HK-2 (cell line): ENCODE measurements at regions not wholly inside any gene's neighbourhood (a gene's known extent, or its start where the extent isn't known, plus 50 kb on each side); places are given as distances from the start of the nearest gene placed in this dataset.

Experiments used
- DNase-seq: peaks from one replicate; pipeline ENCODE4 v3.0.0-alpha.2; 2018; ENCODE audit not compliant: unreplicated experiment

DNA sequence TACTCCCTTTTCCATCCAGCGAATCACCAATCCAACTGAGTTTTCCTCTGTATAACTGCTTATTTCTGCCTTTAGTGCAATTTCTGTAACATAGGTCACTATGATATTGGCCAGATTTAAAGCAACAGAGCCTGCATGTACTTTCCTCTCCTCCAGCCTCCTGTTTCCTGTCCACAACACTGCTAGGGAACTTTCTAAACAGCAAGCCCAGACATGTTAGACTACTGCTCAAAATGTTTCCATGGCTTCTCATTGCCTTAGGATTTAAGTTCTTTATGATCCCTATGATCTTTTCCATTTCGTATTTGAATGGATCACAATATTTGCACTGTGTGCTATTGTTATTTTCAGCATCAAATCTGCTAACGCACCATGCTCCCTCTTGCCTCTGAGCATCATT lies 481.7 kb upstream of the SLC10A2 start:
- DNase-seq = no peak

DNA sequence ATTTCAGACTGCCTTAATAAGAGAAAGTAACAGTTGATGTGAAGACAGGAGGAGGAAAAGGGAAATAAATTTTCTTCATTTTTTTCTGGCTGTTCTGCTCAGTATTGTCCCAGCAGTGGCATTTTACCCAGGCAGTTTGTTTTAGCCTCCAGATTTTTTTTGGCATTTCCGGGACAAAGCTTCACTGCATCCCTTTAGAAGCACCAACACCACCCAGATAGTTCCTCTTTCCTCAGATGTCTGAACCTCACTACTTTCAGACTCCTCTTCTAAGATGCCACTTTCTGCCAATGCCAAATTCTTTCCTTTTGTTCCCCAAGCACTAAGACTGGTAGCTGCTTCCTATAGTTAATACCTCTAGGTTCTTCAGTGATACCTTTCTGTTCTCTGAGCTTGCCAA lies 480.1 kb upstream of the SLC10A2 start:
- DNase-seq = no peak

GRCh38 chr13:103542648-103543047 lies 476.4 kb upstream of the SLC10A2 start:
- no peak for DNase-seq

DNA sequence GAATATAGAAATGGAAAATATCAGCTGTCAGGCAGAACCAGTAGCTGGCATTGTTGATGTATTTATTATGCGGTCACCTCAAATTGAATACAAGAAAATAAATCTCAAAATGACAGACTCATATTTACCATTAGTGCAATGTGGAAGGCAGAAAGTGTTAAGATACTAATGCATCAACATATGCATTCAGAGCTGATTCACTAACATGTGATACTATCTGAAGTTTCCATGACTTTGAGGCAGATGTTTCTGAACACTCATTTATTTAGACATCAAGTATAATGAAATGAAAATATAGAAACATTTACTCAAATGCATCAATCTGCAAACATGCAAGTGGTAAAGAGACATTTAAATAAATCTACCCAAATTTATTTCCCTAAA lies 474.2 kb upstream of the SLC10A2 start:
- DNase-seq = no peak

- no peak for DNase-seq
Observed at GRCh38 chr13:103539721-103540381, 473.6 kb upstream of the SLC10A2 start.

- DNase-seq = no peak
Observed at GRCh38 chr13:103539265-103539664, 473.0 kb upstream of the SLC10A2 start.

- DNase-seq = no peak
Observed at GRCh38 chr13:103537616-103538015, 471.4 kb upstream of the SLC10A2 start.

DNA sequence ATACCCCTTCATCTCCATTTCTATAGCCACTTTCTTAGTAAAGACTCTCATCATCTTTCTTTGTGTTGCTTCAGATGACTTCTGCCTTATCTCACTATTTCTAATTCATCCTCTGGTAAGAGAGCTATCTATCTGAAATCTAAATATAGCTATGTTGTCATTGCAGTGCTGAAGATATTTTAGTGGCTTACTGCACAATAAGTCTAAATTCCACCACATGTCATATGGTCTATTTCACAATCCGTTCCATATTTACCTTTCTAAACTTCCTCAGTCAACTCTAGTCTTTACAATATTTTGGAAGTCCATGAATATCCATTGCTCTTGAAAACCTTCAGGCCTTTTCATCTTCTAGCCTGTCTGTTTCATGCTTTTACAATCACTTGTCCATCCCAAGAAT lies 465.1 kb upstream of the SLC10A2 start:
- no peak for DNase-seq

DNA sequence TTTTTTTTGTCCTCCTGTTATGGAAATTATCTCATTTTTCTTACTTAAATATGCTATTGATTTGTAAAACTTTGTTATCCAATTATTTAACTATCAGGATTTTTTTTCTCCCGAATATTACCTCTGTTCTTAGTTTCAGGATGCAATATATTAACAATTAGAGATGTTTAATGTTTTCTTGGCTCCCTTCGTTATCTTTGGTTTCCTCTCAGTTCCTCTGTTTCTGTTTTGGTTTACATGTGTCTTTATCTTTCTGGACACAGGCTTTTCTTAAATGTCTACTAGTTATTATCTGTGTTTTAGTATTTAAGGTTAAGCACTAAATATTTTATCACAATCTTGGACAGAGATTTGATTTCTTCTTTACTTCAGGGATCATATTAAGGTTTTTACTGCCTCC lies 462.2 kb upstream of the SLC10A2 start:
- no peak for DNase-seq

DNA sequence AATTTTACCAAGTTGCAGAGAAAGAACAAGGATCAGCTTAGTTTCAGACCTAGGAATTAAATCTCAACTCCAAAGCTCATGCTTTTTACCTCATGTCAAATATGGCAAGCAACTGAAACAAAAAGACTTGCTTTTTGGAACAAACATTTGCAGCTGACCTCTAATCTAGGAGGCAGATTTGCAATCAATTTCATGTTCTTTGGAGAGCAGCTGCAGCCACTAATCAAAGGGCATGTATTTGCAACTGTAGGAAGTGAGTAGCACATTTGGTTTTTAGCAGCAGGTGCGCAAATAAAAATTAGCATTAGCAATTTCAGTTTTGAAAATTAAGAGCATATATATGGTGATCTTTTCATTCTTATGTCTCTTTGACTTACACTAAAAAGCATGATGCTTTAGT lies 459.3 kb upstream of the SLC10A2 start:
- no peak for DNase-seq

- DNase-seq = no peak
Observed at GRCh38 chr13:103523858-103524257, 457.6 kb upstream of the SLC10A2 start.

DNA sequence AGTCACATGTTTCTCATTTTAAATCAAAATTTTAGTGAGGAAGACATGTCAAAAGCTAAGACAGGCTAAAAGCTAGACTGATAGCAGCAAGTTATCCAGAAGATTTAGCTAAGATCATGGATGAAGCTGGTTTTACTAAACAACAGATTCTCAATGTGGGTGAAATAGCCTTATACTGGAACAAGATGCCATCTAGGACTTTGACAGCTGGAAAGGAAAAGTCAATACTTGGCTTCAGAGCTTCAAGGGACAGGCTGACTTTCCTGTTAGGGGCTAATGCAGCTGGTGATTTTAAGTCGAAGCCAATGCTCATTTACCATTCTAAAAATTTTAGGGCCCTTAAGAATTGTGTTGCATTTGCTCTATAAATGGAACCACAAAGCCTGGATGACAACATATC lies 455.3 kb upstream of the SLC10A2 start:
- DNase-seq = no peak

DNA sequence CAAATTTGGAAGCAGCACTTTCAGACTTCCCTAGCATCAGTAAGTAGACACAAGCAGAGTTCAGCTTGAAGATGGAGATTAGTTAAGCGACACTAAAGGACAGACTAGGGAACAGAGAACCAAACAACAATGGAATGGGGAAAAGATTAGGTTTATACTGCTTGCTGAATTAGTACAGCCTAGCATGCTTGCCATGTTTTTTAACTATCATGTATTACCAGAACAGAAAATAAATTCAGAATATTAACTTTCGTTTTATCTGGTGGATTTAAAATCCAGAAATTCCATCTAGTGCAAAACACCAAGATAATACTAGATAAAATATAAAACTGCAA lies 451.5 kb upstream of the SLC10A2 start:
- no peak for DNase-seq

GRCh38 chr13:103517066-103517767 lies 451.0 kb upstream of the SLC10A2 start:
- DNase-seq = no peak

- no peak for DNase-seq
Observed at GRCh38 chr13:103516015-103516795, 450.0 kb upstream of the SLC10A2 start.

DNA sequence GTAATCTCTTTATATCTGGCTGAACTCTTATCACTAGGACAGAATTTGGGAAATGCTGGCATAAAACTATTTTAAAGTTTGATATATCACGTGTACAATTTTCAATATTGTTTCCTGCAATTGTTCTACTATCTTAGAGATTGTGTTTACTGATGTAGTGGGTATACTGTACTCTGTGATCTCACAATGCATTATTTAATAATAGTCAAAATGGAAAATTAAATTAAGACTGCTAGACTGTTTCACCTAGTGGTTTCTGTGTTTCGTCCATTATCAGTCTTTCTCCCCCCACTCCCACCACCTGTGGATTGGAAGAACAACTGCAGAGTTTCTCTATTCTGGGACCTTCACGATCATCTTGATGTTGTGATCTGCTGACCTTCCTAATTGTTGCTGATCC lies 449.2 kb upstream of the SLC10A2 start:
- DNase-seq = no peak

DNA sequence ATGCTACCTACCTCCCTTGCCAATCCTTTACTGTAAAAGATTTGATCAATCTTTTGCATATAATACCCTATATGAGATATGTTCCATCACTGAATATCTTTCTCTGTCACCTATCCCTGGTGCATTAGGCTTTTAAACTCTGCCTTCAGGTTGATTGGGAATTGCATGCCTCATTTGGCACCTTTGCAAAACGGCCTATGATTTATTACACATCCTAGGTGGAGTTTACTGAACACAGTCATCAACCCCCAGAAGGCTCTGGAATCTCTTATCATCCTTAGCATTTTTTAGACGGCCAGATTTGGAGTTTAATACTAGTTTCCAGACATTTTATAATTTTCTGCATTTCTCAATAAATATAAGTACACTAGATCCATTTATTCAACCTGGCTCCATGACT lies 448.4 kb upstream of the SLC10A2 start:
- no peak for DNase-seq

DNA sequence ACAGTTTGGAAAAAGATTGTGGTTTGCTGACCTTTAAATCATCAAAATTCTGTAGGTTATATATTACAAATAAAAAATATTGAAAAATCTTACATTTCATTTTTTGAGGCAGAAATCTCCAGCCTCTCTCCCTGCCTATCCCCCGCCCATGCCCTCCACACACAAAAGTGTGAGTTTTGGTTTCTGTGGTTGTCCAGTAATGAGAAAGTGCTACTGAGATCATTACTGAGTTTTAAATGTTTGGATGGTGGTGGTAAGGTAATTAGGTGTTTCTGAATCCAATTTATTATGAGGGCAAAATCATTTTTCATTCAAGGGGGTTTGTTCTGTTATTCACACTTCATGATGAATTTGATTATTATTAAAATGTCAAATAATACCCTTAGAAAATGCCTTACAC lies 448.0 kb upstream of the SLC10A2 start:
- DNase-seq = no peak

DNA sequence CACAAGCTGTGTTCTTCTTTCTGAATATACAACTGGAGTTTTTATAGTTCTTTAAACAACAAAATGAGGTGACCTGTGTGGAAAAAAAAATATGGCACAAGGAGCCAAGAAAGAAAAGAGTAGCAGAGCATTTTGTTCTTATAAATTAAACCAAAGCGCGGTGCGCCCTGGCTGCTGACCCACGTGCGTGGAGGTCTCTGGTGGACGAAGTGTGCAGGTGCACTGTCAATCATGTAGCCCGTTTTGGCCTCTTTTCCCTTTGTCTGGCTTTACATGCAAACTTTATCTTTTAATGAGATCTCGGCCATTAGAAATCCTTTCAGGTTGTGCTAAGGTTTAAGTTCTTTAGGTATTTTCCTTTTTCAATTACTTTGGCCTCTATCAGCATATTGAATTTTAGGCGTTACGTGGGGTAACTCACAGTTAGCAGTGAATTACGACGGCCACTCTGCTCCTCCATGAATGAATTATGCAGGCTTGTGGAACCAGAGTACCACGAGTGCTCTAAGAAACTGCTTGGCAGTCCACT lies 443.9 kb upstream of the SLC10A2 start:
- no peak for DNase-seq

DNA sequence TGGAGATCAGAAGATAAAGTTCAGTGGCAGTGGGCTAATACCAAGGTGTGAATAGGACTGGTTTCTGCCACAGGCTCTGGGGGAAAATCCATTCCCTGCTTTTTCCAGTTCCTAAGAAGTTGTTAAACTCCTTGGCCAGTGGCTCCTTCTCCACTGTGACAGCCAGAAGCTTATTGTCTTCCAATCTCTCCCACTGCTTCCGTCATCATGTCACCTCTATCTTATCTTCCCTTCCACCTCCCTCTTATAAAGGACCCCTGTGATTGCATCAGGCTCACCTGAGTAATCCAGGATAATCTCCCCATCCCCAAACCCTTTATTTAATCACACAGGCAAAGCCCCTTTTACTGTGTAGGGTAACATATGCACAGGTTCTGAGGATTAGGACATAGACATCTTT lies 431.2 kb upstream of the SLC10A2 start:
- no peak for DNase-seq

GRCh38 chr13:103487841-103488240 lies 421.6 kb upstream of the SLC10A2 start:
- no peak for DNase-seq

- DNase-seq = no peak
Observed at GRCh38 chr13:103473081-103473480, 406.9 kb upstream of the SLC10A2 start.

- DNase-seq = peak; percentile 1
Observed at GRCh38 chr13:103471896-103472295, 405.7 kb upstream of the SLC10A2 start.
